GM23338 (cell line): ENCODE measurements at regions not wholly inside any gene's neighbourhood (a gene's known extent, or its start where the extent isn't known, plus 50 kb on each side); places are given as distances from the start of the nearest gene placed in this dataset.
A peak's percentile ranks its signal among the peaks of the same experiment; 100 is the strongest.

ENCODE experiments used
- ATAC-seq: fragments of 200-7000 bp; cut with Tn5 transposase; 3 replicates; pipeline ENCODE4 v1.9.1; 2020
- DNase-seq: peaks from one replicate; pipeline ENCODE4 v3.0.0-alpha.2; 2015; ENCODE audit warnings: low spot score
- H2AFZ ChIP-seq: fragments of 200-600 bp; sonication (generic); 2 replicates; pipeline ENCODE4 v1.8.0; 2016; ENCODE audit warnings: antibody characterized with exemption, mild to moderate bottlenecking, moderate library complexity
- H3F3A ChIP-seq: fragments of 200-600 bp; sonication (generic); replicated peaks from 2 replicates; pipeline ENCODE4 v1.8.0; 2017; ENCODE audit warnings: antibody characterized with exemption, mixed run types, low read depth
- H3K27ac ChIP-seq: fragments of 200-600 bp; sonication (generic); 2 replicates; pipeline ENCODE4 v1.6.1; 2016; ENCODE audit warnings: low read depth
- H3K27me3 ChIP-seq: fragments of 200-600 bp; sonication (generic); 2 replicates; pipeline ENCODE4 v1.8.0; 2016; ENCODE audit warnings: mild to moderate bottlenecking, mixed run types, moderate library complexity; ENCODE audit not compliant: insufficient read depth
- H3K36me3 ChIP-seq: fragments of 200-600 bp; sonication (generic); 2 replicates; pipeline ENCODE4 v1.8.0; 2016; ENCODE audit warnings: mild to moderate bottlenecking; ENCODE audit not compliant: insufficient read depth
- H3K4me1 ChIP-seq: fragments of 200-600 bp; sonication (generic); 2 replicates; pipeline ENCODE4 v1.8.0; 2016; ENCODE audit warnings: mild to moderate bottlenecking, moderate library complexity; ENCODE audit not compliant: insufficient read depth
- H3K4me2 ChIP-seq: fragments of 200-600 bp; sonication (generic); 2 replicates; pipeline ENCODE4 v1.7.1; 2017; ENCODE audit warnings: mixed run types
- H3K4me3 ChIP-seq: fragments of 200-600 bp; sonication (generic); 2 replicates; pipeline ENCODE4 v1.6.1; 2016; ENCODE audit warnings: mixed run types
- H3K79me2 ChIP-seq: fragments of 200-600 bp; sonication (generic); replicated peaks from 2 replicates; pipeline ENCODE4 v1.8.0; 2017; ENCODE audit warnings: mild to moderate bottlenecking; ENCODE audit not compliant: insufficient read depth
- H3K9me2 ChIP-seq: fragments of 200-600 bp; sonication (generic); 2 replicates; pipeline ENCODE4 v1.8.0; 2017; ENCODE audit not compliant: insufficient read depth
- H4K20me1 ChIP-seq: fragments of 200-600 bp; sonication (generic); replicated peaks from 2 replicates; pipeline ENCODE4 v1.8.0; 2017; ENCODE audit warnings: mild to moderate bottlenecking; ENCODE audit not compliant: insufficient read depth
- H3K27ac Mint-ChIP-seq: 2 replicates; pipeline ENCODE4 v1.8.0; 2020; ENCODE audit warnings: inconsistent platforms, mild to moderate bottlenecking, moderate library complexity, mixed read lengths
- H3K27me3 Mint-ChIP-seq: 3 replicates; pipeline ENCODE4 v1.8.0; 2022; ENCODE audit warnings: low read depth, mild to moderate bottlenecking, moderate library complexity, mixed read lengths, inconsistent platforms; ENCODE audit not compliant: insufficient read depth, poor library complexity
- H3K36me3 Mint-ChIP-seq: 3 replicates; pipeline ENCODE4 v1.8.0; 2021; ENCODE audit warnings: low read depth, mild to moderate bottlenecking, inconsistent platforms, moderate library complexity, mixed read lengths
- H3K4me1 Mint-ChIP-seq: 3 replicates; pipeline ENCODE4 v1.8.0; 2020; ENCODE audit warnings: mild to moderate bottlenecking, inconsistent platforms, mixed read lengths
- H3K4me3 Mint-ChIP-seq: 3 replicates; pipeline ENCODE4 v1.8.0; 2021; ENCODE audit warnings: moderate library complexity, mild to moderate bottlenecking, inconsistent platforms, mixed read lengths
- H3K9me3 Mint-ChIP-seq: 3 replicates; pipeline ENCODE4 v1.8.0; 2020; ENCODE audit warnings: moderate library complexity, mild to moderate bottlenecking, inconsistent platforms, mixed read lengths
- CREB1 ChIP-seq: fragments of 250-450 bp; sonication (Bioruptor Pico); IDR thresholded peaks from 2 replicates; pipeline ENCODE4 v1.5.0; 2020; ENCODE audit warnings: low read depth, mild to moderate bottlenecking, moderate library complexity
- ZNF114 ChIP-seq: fragments of 250-450 bp; sonication (Bioruptor Pico); IDR thresholded peaks from 2 replicates; pipeline ENCODE4 v1.5.0; 2020; ENCODE audit warnings: mild to moderate bottlenecking, moderate library complexity
- ZNF462 ChIP-seq: fragments of 250-450 bp; sonication (Bioruptor Pico); IDR thresholded peaks from 2 replicates; pipeline ENCODE4 v1.5.0; 2020; ENCODE audit warnings: mild to moderate bottlenecking, moderate library complexity

- Histone ChIP-seq H3F3A (no peaks in the 10 kb centered on the region), H4K20me1 (no peaks in the 10 kb centered on the region), H3K79me2 (no peaks in the 10 kb centered on the region), H2AFZ (no peak overlapping the region), H3K4me3 (no peak overlapping the region), H3K36me3 (no peaks in the 10 kb centered on the region), H3K27me3 (no peaks in the 10 kb centered on the region), H3K27ac (no peak overlapping the region), H3K4me2 (no peak overlapping the region), H3K4me1 (no peaks in the 10 kb centered on the region), H3K9me2 (no peaks in the 10 kb centered on the region)
- Mint-ChIP-seq H3K4me3 (no peak overlapping the region), H3K36me3 (no peaks in the 10 kb centered on the region), H3K27ac (no peak overlapping the region), H3K4me1 (no peaks in the 10 kb centered on the region), H3K27me3 (no peaks in the 10 kb centered on the region), H3K9me3 (no peaks in the 10 kb centered on the region)
- DNase-seq (no peak), ATAC-seq (no peak)
- TF ChIP-seq ZNF114 (CRISPR knock-in tag) (no peak), CREB1 (CRISPR knock-in tag) (no peak)
These were observed 316.3 kb upstream of the STAC start for GRCh38 chr3:36063992-36064391.

- H3K4me3 Mint-ChIP-seq, result no peak overlapping the region
- no peak overlapping the region for H3K4me2 ChIP-seq
- H3K4me3 ChIP-seq, result no peak overlapping the region
- H3K27ac ChIP-seq, result no peak overlapping the region
- no peak for TF ChIP-seq ZNF114 (CRISPR knock-in tag)
- TF ChIP-seq ZNF462 (CRISPR knock-in tag), result no peak
- H3K4me1 Mint-ChIP-seq, result no peaks in the 10 kb centered on the region
- no peaks in the 10 kb centered on the region for H3K36me3 ChIP-seq
- H3K27me3 ChIP-seq, result no peaks in the 10 kb centered on the region
- no peak overlapping the region for H3K27ac Mint-ChIP-seq
- no peak for DNase-seq
- no peaks in the 10 kb centered on the region for H3K36me3 Mint-ChIP-seq
- peaks cover under 1% of the 10 kb centered on the region for H3K4me1 ChIP-seq
- peak overlapping the region; percentile 66; the same call in 1 of the 2 replicates for H2AFZ ChIP-seq
- H3K9me3 Mint-ChIP-seq, result no peaks in the 10 kb centered on the region
- no peaks in the 10 kb centered on the region for H3K27me3 Mint-ChIP-seq
- no peaks in the 10 kb centered on the region for H4K20me1 ChIP-seq
- no peaks in the 10 kb centered on the region for H3K79me2 ChIP-seq
- ATAC-seq, result no peak
- no peaks in the 10 kb centered on the region for H3F3A ChIP-seq
- no peaks in the 10 kb centered on the region; the same call in 1 of the 2 replicates for H3K9me2 ChIP-seq
These were observed 315.0 kb upstream of the STAC start for GRCh38 chr3:36065321-36065720.
